Endodermal cell (in vitro differentiated cells): ENCODE measurements at regions not wholly inside any gene's neighbourhood (a gene's known extent, or its start where the extent isn't known, plus 50 kb on each side); places are given as distances from the start of the nearest gene placed in this dataset.

ENCODE experiments used
- DNase-seq: peaks from one replicate; pipeline ENCODE4 v3.0.0-alpha.2; 2017
- H3K27ac ChIP-seq: 2 replicates; pipeline ENCODE4 v1.5.1; 2013; ENCODE audit warnings: mild to moderate bottlenecking, low read depth, low read length, moderate library complexity
- H3K27me3 ChIP-seq: 2 replicates; pipeline ENCODE4 v1.6.1; 2013; ENCODE audit warnings: mild to moderate bottlenecking, low read length, moderate library complexity; ENCODE audit not compliant: insufficient read depth, control insufficient read depth, poor library complexity, severe bottlenecking
- H3K36me3 ChIP-seq: 2 replicates; pipeline ENCODE4 v1.7.0; 2013; ENCODE audit warnings: mild to moderate bottlenecking, low read length, moderate library complexity; ENCODE audit not compliant: control insufficient read depth, insufficient read depth
- H3K4me1 ChIP-seq: one replicate; pipeline ENCODE4 v1.7.0; 2013; ENCODE audit warnings: low read length; ENCODE audit not compliant: control insufficient read depth, insufficient read depth
- H3K4me3 ChIP-seq: 2 replicates; pipeline ENCODE4 v1.5.1; 2013; ENCODE audit warnings: mild to moderate bottlenecking, low read length, moderate library complexity
- H3K9ac ChIP-seq: 2 replicates; pipeline ENCODE4 v1.6.1; 2013; ENCODE audit warnings: mild to moderate bottlenecking, low read length, moderate library complexity; ENCODE audit not compliant: poor library complexity, severe bottlenecking; ENCODE audit errors: extremely low read depth
- H3K9me3 ChIP-seq: 2 replicates; pipeline ENCODE4 v1.6.1; 2013; ENCODE audit warnings: mild to moderate bottlenecking, low read length, moderate library complexity; ENCODE audit not compliant: control insufficient read depth
- H3K27ac Mint-ChIP-seq: 2 replicates; pipeline ENCODE4 v1.8.0; 2020; ENCODE audit warnings: mixed read lengths
- H3K27me3 Mint-ChIP-seq: 2 replicates; pipeline ENCODE4 v1.8.0; 2021; ENCODE audit warnings: mild to moderate bottlenecking, mixed read lengths; ENCODE audit not compliant: insufficient read depth
- H3K36me3 Mint-ChIP-seq: 2 replicates; pipeline ENCODE4 v1.8.0; 2020; ENCODE audit warnings: low read depth, mixed read lengths
- H3K4me1 Mint-ChIP-seq: 2 replicates; pipeline ENCODE4 v1.8.0; 2020; ENCODE audit warnings: mixed read lengths
- H3K4me3 Mint-ChIP-seq: 2 replicates; pipeline ENCODE4 v1.8.0; 2020; ENCODE audit warnings: mild to moderate bottlenecking, moderate library complexity, mixed read lengths
- H3K9me3 Mint-ChIP-seq: 2 replicates; pipeline ENCODE4 v1.8.0; 2020; ENCODE audit warnings: mild to moderate bottlenecking, mixed read lengths
- WGBS, 2 experiments: methylation state at CpG; one replicate each; pipeline versions ENCODE4 v1.1.5 to v1.1.7; 2013; ENCODE audit warnings: missing lambda C conversion rate in 2 of 2, mixed read lengths in 1 of 2; ENCODE audit not compliant: insufficient coverage in 1 of 2, insufficient read length in 1 of 2; 5-methylcytosine and 5-hydroxymethylcytosine counted together
- TF ChIP-seq, protein P1 (sequence below): fragments of 200-600 bp; sonication (generic); conservative IDR thresholded peaks from 2 replicates; pipeline ENCODE4 v1.5.0; 2021; ENCODE audit warnings: antibody characterized with exemption, mild to moderate bottlenecking

DNA sequence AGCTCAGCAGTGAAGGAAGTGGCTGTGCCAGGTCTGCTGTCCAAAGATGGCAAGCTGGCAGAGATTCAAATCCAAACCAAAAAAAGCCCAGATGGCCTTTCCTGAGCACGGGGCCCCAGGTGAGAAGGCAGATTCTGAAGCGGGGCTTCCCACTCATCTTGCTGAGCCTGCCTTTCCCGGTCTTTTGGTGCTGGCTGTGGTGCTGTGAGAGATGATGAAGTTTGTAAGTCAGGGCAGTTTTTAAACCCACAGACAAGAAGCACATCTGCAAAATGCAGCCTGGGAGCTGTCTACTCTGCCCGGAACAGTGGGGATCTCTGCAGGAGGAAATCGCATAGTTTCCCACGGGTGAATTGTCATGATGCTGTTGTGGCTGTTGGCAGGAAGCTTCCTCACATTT is 85.0 kb upstream of the IRX4 start:
- H3K36me3 Mint-ChIP-seq = no peaks in the 10 kb centered on the region
- no peak overlapping the region for H3K4me3 ChIP-seq
- H3K36me3 ChIP-seq = no peaks in the 10 kb centered on the region
- H3K4me1 ChIP-seq = no peaks in the 10 kb centered on the region
- H3K4me3 Mint-ChIP-seq = no peak overlapping the region
- 87 to 90% methylated on average over 3 to 6 of the region's 6 CpGs for WGBS, 2 experiments
- H3K27ac ChIP-seq = no peak overlapping the region
- no peak overlapping the region for H3K27ac Mint-ChIP-seq
- DNase-seq = peak; percentile 46
- H3K9me3 Mint-ChIP-seq = no peaks in the 10 kb centered on the region
- no peaks in the 10 kb centered on the region for H3K27me3 ChIP-seq
- no peak overlapping the region for H3K9ac ChIP-seq
- TF ChIP-seq, protein P1, sequence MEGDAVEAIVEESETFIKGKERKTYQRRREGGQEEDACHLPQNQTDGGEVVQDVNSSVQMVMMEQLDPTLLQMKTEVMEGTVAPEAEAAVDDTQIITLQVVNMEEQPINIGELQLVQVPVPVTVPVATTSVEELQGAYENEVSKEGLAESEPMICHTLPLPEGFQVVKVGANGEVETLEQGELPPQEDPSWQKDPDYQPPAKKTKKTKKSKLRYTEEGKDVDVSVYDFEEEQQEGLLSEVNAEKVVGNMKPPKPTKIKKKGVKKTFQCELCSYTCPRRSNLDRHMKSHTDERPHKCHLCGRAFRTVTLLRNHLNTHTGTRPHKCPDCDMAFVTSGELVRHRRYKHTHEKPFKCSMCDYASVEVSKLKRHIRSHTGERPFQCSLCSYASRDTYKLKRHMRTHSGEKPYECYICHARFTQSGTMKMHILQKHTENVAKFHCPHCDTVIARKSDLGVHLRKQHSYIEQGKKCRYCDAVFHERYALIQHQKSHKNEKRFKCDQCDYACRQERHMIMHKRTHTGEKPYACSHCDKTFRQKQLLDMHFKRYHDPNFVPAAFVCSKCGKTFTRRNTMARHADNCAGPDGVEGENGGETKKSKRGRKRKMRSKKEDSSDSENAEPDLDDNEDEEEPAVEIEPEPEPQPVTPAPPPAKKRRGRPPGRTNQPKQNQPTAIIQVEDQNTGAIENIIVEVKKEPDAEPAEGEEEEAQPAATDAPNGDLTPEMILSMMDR = no peak
- no peaks in the 10 kb centered on the region for H3K9me3 ChIP-seq
- H3K4me1 Mint-ChIP-seq = peaks cover 7% of the 10 kb centered on the region
- H3K27me3 Mint-ChIP-seq = peaks cover 5% of the 10 kb centered on the region

DNA sequence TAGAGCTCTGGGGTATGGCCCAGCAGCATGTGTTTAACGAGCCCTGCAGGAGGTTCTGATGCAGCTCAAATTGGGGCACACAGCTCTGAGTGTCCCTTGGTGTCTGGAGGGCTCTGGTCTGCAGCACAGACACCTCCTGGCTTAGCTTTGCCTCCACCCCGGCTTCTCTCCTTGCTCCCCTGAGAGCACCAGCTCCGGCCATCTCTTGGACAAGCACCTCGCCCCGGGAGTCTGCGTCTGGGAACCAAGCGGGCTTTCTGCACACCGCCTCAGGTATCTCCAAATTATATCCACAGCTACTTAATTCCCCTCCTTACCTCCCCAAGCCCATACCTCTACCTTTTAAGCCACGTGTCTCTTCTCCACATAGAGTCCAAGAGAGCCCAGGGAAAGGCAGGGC is 83.7 kb upstream of the IRX4 start:
- no peak overlapping the region for H3K4me3 Mint-ChIP-seq
- Histone ChIP-seq H3K4me3 (no peak overlapping the region), H3K27ac (no peak overlapping the region), H3K4me1 (no peaks in the 10 kb centered on the region), H3K27me3 (no peaks in the 10 kb centered on the region), H3K9me3 (no peaks in the 10 kb centered on the region), H3K9ac (no peak overlapping the region), H3K36me3 (no peaks in the 10 kb centered on the region)
- DNase-seq = peak; percentile 38
- no peaks in the 10 kb centered on the region for H3K36me3 Mint-ChIP-seq
- no peaks in the 10 kb centered on the region for H3K9me3 Mint-ChIP-seq
- H3K27me3 Mint-ChIP-seq = peaks cover 3% of the 10 kb centered on the region
- no peak overlapping the region for H3K27ac Mint-ChIP-seq
- WGBS, 2 experiments = 82 to 88% methylated on average over 3 to 9 of the region's 9 CpGs
- peaks cover 7% of the 10 kb centered on the region for H3K4me1 Mint-ChIP-seq
- TF ChIP-seq, protein P1 = no peak

DNA sequence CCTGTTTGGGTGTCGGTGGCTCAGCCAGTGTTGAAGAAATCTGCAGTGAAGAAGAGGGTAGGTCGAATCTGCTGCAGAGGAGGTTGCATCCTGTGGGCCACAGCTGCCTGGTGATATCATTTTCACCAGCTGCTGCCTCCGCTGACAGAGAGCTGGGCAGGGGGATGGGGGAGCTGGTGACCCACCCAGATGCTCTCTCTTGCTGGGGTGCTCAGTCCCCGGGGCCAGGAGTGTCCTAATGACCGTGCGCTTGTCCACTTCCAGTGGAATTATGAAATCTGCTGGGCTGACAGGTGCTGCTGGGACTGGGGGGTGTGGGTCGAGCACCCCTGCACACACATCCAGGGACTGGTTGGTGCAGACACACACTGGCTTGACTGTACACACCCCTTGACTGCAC is 83.2 kb upstream of the IRX4 start:
- Histone ChIP-seq H3K4me1 (no peaks in the 10 kb centered on the region), H3K4me3 (no peak overlapping the region), H3K9me3 (no peaks in the 10 kb centered on the region), H3K9ac (no peak overlapping the region), H3K27me3 (no peaks in the 10 kb centered on the region), H3K36me3 (no peaks in the 10 kb centered on the region), H3K27ac (no peak overlapping the region)
- 93 to 96% methylated on average over 4 to 7 of the region's 7 CpGs for WGBS, 2 experiments
- Mint-ChIP-seq H3K27ac (no peak overlapping the region), H3K27me3 (peaks cover 3% of the 10 kb centered on the region), H3K4me3 (no peak overlapping the region), H3K4me1 (peaks cover 7% of the 10 kb centered on the region), H3K9me3 (no peaks in the 10 kb centered on the region), H3K36me3 (no peaks in the 10 kb centered on the region)
- TF ChIP-seq, protein P1 = no peak
- DNase-seq = no peak
